ENCODE measurements at regions not wholly inside any gene's neighbourhood (a gene's known extent, or its start where the extent isn't known, plus 50 kb on each side); places are given as distances from the start of the nearest gene placed in this dataset.

DNA sequence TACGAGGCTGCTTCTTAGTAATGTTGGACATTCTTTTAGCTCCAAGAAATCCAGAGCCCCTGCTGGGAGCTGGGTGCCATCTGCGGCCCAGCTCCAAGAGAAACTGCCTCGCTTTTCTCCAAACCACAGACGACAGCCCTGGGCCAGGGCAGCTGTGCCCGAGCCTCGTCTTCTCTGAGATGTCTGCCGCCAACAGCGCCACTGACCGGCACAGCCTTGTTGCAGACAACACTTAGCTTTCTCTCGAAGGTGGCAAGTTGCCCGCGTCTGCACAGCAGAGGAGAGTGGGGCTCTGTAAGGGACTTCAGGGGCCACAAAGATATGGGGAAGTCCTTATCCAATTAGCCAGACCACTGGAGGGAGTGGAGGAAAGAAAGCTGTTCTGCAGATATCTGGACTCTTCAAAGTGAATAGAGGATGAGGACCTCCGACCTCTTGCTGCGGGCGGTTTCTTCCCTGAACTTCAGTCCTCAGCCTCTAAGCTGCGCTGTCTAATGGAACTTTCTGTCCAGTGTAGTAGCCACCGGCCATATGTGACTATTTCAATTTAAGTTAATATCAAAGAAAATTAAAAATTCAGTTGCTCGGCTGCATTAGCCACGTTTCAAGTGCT, 63.9 kb upstream of the DISP3 start:
- no peak for DNase-seq (ENCODE audit: low read depth)
- TF ChIP-seq, protein P1, sequence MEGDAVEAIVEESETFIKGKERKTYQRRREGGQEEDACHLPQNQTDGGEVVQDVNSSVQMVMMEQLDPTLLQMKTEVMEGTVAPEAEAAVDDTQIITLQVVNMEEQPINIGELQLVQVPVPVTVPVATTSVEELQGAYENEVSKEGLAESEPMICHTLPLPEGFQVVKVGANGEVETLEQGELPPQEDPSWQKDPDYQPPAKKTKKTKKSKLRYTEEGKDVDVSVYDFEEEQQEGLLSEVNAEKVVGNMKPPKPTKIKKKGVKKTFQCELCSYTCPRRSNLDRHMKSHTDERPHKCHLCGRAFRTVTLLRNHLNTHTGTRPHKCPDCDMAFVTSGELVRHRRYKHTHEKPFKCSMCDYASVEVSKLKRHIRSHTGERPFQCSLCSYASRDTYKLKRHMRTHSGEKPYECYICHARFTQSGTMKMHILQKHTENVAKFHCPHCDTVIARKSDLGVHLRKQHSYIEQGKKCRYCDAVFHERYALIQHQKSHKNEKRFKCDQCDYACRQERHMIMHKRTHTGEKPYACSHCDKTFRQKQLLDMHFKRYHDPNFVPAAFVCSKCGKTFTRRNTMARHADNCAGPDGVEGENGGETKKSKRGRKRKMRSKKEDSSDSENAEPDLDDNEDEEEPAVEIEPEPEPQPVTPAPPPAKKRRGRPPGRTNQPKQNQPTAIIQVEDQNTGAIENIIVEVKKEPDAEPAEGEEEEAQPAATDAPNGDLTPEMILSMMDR (IDR thresholded peaks at IDR 0.05; ENCODE audit: insufficient read depth, low read depth, low read length) = no peak
- POLR2A ChIA-PET = no interaction called here
- CTCF ChIA-PET = no interaction called here
- Histone ChIP-seq H3K36me3 (ENCODE audit: control insufficient read depth, insufficient read depth, low read length) (no peaks in the 10 kb centered on the region), H3K27me3 (ENCODE audit: control insufficient read depth, insufficient read depth, low read length) (no peaks in the 10 kb centered on the region; the same call in 1 of the 2 replicates), H3K4me3 (ENCODE audit: low read depth, low read length) (no peak overlapping the region)

DNA sequence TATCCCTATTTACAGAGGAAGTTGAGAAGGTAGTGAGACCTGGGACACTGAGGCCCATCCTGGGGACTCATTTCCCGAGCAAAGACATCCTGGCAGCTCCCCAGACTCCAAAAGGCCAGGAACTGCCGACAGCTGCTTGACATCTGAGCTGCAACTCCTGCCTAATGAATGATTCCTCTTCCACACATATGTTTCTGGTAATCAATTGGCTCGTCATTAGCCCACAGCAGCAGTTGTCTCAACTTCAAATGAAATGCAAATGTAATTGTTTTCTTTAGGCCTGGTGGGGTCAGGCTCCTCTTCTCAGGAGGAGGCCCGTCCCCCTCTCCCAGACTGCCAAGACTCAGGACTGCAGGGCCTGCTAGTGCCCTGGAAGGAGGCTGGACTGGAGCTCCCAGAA, 61.8 kb upstream of the DISP3 start:
- no peaks in the 10 kb centered on the region; the same call in 1 of the 2 replicates for H3K27me3 ChIP-seq (ENCODE audit: control insufficient read depth, insufficient read depth, low read length)
- POLR2A ChIA-PET = no interaction called here
- TF ChIP-seq, protein P1 (IDR thresholded peaks at IDR 0.05; ENCODE audit: insufficient read depth, low read depth, low read length) = no peak
- no peak for DNase-seq (ENCODE audit: low read depth)
- no peaks in the 10 kb centered on the region for H3K36me3 ChIP-seq (ENCODE audit: control insufficient read depth, insufficient read depth, low read length)
- CTCF ChIA-PET = no interaction called here
- no peak overlapping the region for H3K4me3 ChIP-seq (ENCODE audit: low read depth, low read length)

DNA sequence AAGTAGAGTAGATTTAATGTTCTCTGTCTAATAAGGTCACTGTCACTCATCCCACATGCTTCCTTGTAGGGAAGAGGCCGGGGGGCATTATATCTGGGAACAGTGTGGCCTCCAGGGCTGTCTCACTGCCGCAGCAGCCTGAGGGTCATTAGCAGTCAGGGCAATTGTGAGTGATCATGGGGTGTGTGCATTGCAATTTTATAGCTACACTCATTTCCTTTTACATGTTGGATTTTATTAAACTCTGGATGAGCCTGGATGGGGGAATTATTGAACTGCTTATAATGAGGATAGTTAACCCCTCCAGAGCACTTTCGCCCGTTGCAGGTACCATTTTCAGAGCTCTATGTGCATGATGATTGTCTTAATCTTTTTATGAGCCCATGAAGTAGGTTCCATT, 60.9 kb upstream of the DISP3 start:
- ChIA-PET POLR2A (no interaction called here), CTCF (no interaction called here)
- Histone ChIP-seq H3K27me3 (ENCODE audit: control insufficient read depth, insufficient read depth, low read length) (no peaks in the 10 kb centered on the region; the same call in 1 of the 2 replicates), H3K4me3 (ENCODE audit: low read depth, low read length) (no peak overlapping the region), H3K36me3 (ENCODE audit: control insufficient read depth, insufficient read depth, low read length) (no peaks in the 10 kb centered on the region)
- DNase-seq (ENCODE audit: low read depth) = no peak
- TF ChIP-seq, protein P1 (IDR thresholded peaks at IDR 0.05; ENCODE audit: insufficient read depth, low read depth, low read length) = no peak

DNA sequence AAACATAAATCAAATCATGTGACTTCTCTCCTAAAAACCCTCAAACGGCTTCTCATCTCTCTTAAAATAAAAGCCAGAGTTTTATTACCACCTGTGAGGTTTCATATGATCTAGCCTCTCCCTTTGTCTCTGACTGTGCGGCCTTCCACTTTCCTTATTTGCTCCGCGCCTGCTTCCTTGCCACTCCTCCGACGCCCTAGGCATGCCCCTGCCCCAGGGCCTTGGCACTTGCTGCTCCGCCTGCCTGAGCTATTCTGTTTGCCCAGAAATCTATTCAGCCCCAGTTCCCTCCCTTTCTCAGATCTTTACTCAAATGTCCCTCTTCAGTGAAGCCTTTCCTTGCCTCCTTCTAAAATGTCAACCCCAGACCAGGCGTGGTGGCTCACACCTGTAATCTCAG, 57.5 kb upstream of the DISP3 start:
- ChIA-PET CTCF (no interaction called here), POLR2A (no interaction called here)
- DNase-seq (ENCODE audit: low read depth) = no peak
- Histone ChIP-seq H3K4me3 (ENCODE audit: low read depth, low read length) (no peak overlapping the region), H3K36me3 (ENCODE audit: control insufficient read depth, insufficient read depth, low read length) (no peaks in the 10 kb centered on the region), H3K27me3 (ENCODE audit: control insufficient read depth, insufficient read depth, low read length) (no peaks in the 10 kb centered on the region; the same call in 1 of the 2 replicates)
- TF ChIP-seq, protein P1 (IDR thresholded peaks at IDR 0.05; ENCODE audit: insufficient read depth, low read depth, low read length) = no peak

DNA sequence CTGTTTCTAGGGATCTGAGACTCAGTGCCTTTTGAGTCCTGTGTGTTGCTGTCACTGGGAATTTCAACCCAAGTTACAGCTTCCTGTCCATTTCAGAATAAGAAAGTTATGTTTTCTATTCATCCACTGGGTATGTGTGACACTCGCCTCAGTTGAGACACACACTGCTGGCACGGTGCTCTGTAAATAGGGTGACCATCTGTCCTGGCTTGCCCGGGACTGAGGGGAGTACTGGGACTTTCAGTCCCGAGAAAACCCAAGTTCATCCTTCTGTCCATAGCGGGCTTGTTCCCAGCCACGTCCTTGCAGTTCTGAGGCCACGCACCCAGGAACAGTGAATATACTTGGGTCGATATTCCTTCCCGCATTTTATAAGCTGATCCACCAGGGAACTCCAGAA, 56.3 kb upstream of the DISP3 start:
- no peaks in the 10 kb centered on the region; the same call in 1 of the 2 replicates for H3K27me3 ChIP-seq (ENCODE audit: control insufficient read depth, insufficient read depth, low read length)
- POLR2A ChIA-PET = no interaction called here
- CTCF ChIA-PET = no interaction called here
- DNase-seq (ENCODE audit: low read depth) = no peak
- H3K4me3 ChIP-seq (ENCODE audit: low read depth, low read length) = no peak overlapping the region
- no peaks in the 10 kb centered on the region for H3K36me3 ChIP-seq (ENCODE audit: control insufficient read depth, insufficient read depth, low read length)
- TF ChIP-seq, protein P1 (IDR thresholded peaks at IDR 0.05; ENCODE audit: insufficient read depth, low read depth, low read length) = no peak

All from BJ (cell line).